Endothelial cell of umbilical vein (primary cell): ENCODE measurements at regions not wholly inside any gene's neighbourhood (a gene's known extent, or its start where the extent isn't known, plus 50 kb on each side); places are given as distances from the start of the nearest gene placed in this dataset.

Source experiments
- BruUV-seq: library from RNA; stranded (reverse); fragments of 400-500 nt; replicated peaks from 2 replicates; lab custom pipeline; 2021; lab: Mats Ljungman, UMichigan
- CTCF ChIA-PET: fragments of 300-600, 350-600 bp; sonication (Branson Sonifier 250); formaldehyde crosslinking; loops from one replicate; lab custom pipeline; 2021; ENCODE audit warnings: antibody characterized with exemption, inconsistent platforms; lab: Charles Lee
- POLR2A ChIA-PET: fragments of 300-600, 350-600 bp; sonication (Branson Sonifier 250); formaldehyde crosslinking; loops from one replicate; lab custom pipeline; 2021; ENCODE audit warnings: antibody characterized with exemption, inconsistent platforms; lab: Charles Lee
- DNase-seq: peaks from one replicate; pipeline ENCODE4 v3.0.0-alpha.2; 2011; ENCODE audit warnings: low read depth, low spot score
- FAIRE-seq: peaks from 2 replicates; lab custom pipeline; 2011; peaks lifted over from hg19 to GRCh38; lab: Jason Lieb, UNC
- H2AFZ ChIP-seq: 2 replicates; pipeline ENCODE4 v1.6.0; 2012; ENCODE audit warnings: low read depth, low read length, control low read depth, inconsistent platforms
- H3K27ac ChIP-seq: 2 replicates; pipeline ENCODE4 v1.5.1; 2011; ENCODE audit warnings: low read depth, mild to moderate bottlenecking, control low read depth, low read length, moderate library complexity; ENCODE audit not compliant: insufficient read depth
- H3K27me3 ChIP-seq, 2 experiments: 2 replicates each; pipeline versions ENCODE4 v1.6.0 to v1.6.1; 2011; ENCODE audit warnings: low read length in 2 of 2, mixed read lengths in 1 of 2; ENCODE audit not compliant: control insufficient read depth in 2 of 2, insufficient read depth in 2 of 2
- H3K36me3 ChIP-seq, 2 experiments: 2 replicates in 1 of 2; 3 replicates in 1 of 2; pipeline ENCODE4 v1.5.1; 2011; ENCODE audit warnings: low read length in 2 of 2, mild to moderate bottlenecking in 1 of 2, moderate library complexity in 1 of 2; ENCODE audit not compliant: control insufficient read depth in 2 of 2, insufficient read depth in 2 of 2; ENCODE audit errors: extremely low read depth in 1 of 2
- H3K4me1 ChIP-seq: 3 replicates; pipeline ENCODE4 v1.5.1; 2011; ENCODE audit warnings: mild to moderate bottlenecking, low read length; ENCODE audit not compliant: control insufficient read depth, insufficient read depth; ENCODE audit errors: extremely low read depth
- H3K4me2 ChIP-seq: 2 replicates; pipeline ENCODE4 v1.6.1; 2011; ENCODE audit warnings: low read length, control low read depth, mixed read lengths; ENCODE audit not compliant: insufficient read depth
- H3K4me3 ChIP-seq, 3 experiments: fragments of 200-600 bp in 1 of 3; sonication (generic), shearing (Covaris generic) in 1 of 3; replicated peaks in 1 of 3; 2 replicates each; pipeline ENCODE4 v1.5.1; 2011 to 2016; ENCODE audit warnings: control low read depth in 3 of 3, low read length in 3 of 3, mild to moderate bottlenecking in 2 of 3, inconsistent platforms in 1 of 3, low read depth in 1 of 3, moderate library complexity in 1 of 3; ENCODE audit not compliant: insufficient read depth in 1 of 3
- H3K79me2 ChIP-seq: 2 replicates; pipeline ENCODE4 v1.6.0; 2012; ENCODE audit warnings: low read length, inconsistent platforms; ENCODE audit not compliant: control insufficient read depth, insufficient read depth
- H3K9ac ChIP-seq: replicated peaks from 2 replicates; pipeline ENCODE3; 2011; ENCODE audit warnings: low read length, control low read depth; ENCODE audit not compliant: insufficient read depth; ENCODE audit errors: extremely low read depth
- H3K9me1 ChIP-seq: replicated peaks from 3 replicates; pipeline ENCODE4 v1.6.0; 2011; ENCODE audit warnings: mild to moderate bottlenecking, low read length; ENCODE audit not compliant: control insufficient read depth, insufficient read depth; ENCODE audit errors: extremely low read depth
- H3K9me3 ChIP-seq: replicated peaks from 2 replicates; pipeline ENCODE4 v1.5.1; 2012; ENCODE audit warnings: low read length, inconsistent platforms; ENCODE audit not compliant: control insufficient read depth, insufficient read depth
- H4K20me1 ChIP-seq: replicated peaks from 2 replicates; pipeline ENCODE3; 2011; ENCODE audit warnings: mild to moderate bottlenecking, low read length; ENCODE audit not compliant: control insufficient read depth, insufficient read depth; ENCODE audit errors: extremely low read depth
- EZH2 ChIP-seq: IDR thresholded peaks from 2 replicates; pipeline ENCODE4 v1.6.1; 2012; ENCODE audit warnings: borderline replicate concordance, low read depth, mild to moderate bottlenecking, moderate library complexity, low read length, inconsistent platforms; ENCODE audit not compliant: severe bottlenecking
- FOS ChIP-seq: IDR thresholded peaks from 2 replicates; pipeline ENCODE4 v1.6.1; 2011; ENCODE audit warnings: mild to moderate bottlenecking, low read length, moderate library complexity, borderline replicate concordance; ENCODE audit not compliant: insufficient read depth
- GATA2 ChIP-seq: IDR thresholded peaks from 2 replicates; pipeline ENCODE4 v1.7.0; 2011; ENCODE audit warnings: low read depth, mild to moderate bottlenecking, moderate library complexity, mixed read lengths, low read length; ENCODE audit not compliant: insufficient read length, insufficient read depth
- JUN ChIP-seq: IDR thresholded peaks from 2 replicates; pipeline ENCODE4 v1.6.1; 2011; ENCODE audit warnings: borderline replicate concordance, low read depth; ENCODE audit not compliant: insufficient read length, insufficient read depth
- MYC ChIP-seq: IDR thresholded peaks from one replicate; pipeline ENCODE4 v1.6.1; 2011; ENCODE audit warnings: mild to moderate bottlenecking, low read depth, low read length
- POLR2A ChIP-seq: IDR thresholded peaks from 2 replicates; pipeline ENCODE4 v1.6.1; 2012; ENCODE audit warnings: low read depth, mild to moderate bottlenecking, control low read depth, low read length
- POLR2AphosphoS5 ChIP-seq: IDR thresholded peaks from 2 replicates; pipeline ENCODE4 v1.6.1; 2012; ENCODE audit warnings: low read depth, mild to moderate bottlenecking, control low read depth, low read length, moderate library complexity; ENCODE audit not compliant: insufficient read depth
- dilution Hi-C: fragments of 300-500 bp; cut with MboI; formaldehyde crosslinking; loops from one replicate; pipeline ENCODE4 v1.15.0; 2019; ENCODE audit warnings: low sequenced_read_pairs; ENCODE audit not compliant: extremely low pct_ligation_motif_present
- intact Hi-C: fragments of 100-400 bp; cut with micrococcal nuclease; formaldehyde crosslinking; loops from one replicate; pipeline ENCODE4 v1.10.0; 2022
- TF ChIP-seq, protein P1 (sequence below): IDR thresholded peaks from 2 replicates; pipeline ENCODE4 v1.6.1; 2011; ENCODE audit not compliant: insufficient read depth, insufficient read length
- TF ChIP-seq, protein P2 (sequence below), 2 donors: IDR thresholded peaks; 1 replicate in 1 of 2; 2 replicates in 1 of 2; pipeline ENCODE4 v1.5.1; 2011; ENCODE audit warnings: low read length in 2 of 2, mild to moderate bottlenecking in 2 of 2, moderate library complexity in 2 of 2, control low read depth in 1 of 2, inconsistent platforms in 1 of 2, low read depth in 1 of 2; ENCODE audit not compliant: insufficient read depth in 1 of 2; ENCODE audit errors: extremely low read depth in 1 of 2

GRCh38 chr14:104295681-104296387 is 157.4 kb downstream of the KIF26A start:
- H3K79me2 ChIP-seq, result no peaks in the 10 kb centered on the region
- FAIRE-seq (no peak), DNase-seq (no peak)
- dilution Hi-C loops (no loop called here), intact Hi-C loops (no loop called here)
- H3K4me3 ChIP-seq, result no peak overlapping the region
- BruUV-seq, result no TSS peak
- no peaks in the 10 kb centered on the region for H3K27me3 ChIP-seq
- no peaks in the 10 kb centered on the region for H3K9me3 ChIP-seq
- H3K27ac ChIP-seq, result no peak overlapping the region
- no peak overlapping the region for H3K9ac ChIP-seq
- no peak overlapping the region for H2AFZ ChIP-seq
- no peaks in the 10 kb centered on the region for H4K20me1 ChIP-seq
- POLR2A ChIA-PET, result no interaction called here
- peaks cover 2% of the 10 kb centered on the region for H3K4me1 ChIP-seq
- no peaks in the 10 kb centered on the region for H3K36me3 ChIP-seq
- TF ChIP-seq JUN (no peak), POLR2AphosphoS5 (no peak), POLR2A (no peak), EZH2 (no peak), GATA2 (no peak), MYC (no peak), FOS (no peak)
- TF ChIP-seq, protein P1, sequence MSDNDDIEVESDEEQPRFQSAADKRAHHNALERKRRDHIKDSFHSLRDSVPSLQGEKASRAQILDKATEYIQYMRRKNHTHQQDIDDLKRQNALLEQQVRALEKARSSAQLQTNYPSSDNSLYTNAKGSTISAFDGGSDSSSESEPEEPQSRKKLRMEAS, result no peak
- TF ChIP-seq, protein P2, sequence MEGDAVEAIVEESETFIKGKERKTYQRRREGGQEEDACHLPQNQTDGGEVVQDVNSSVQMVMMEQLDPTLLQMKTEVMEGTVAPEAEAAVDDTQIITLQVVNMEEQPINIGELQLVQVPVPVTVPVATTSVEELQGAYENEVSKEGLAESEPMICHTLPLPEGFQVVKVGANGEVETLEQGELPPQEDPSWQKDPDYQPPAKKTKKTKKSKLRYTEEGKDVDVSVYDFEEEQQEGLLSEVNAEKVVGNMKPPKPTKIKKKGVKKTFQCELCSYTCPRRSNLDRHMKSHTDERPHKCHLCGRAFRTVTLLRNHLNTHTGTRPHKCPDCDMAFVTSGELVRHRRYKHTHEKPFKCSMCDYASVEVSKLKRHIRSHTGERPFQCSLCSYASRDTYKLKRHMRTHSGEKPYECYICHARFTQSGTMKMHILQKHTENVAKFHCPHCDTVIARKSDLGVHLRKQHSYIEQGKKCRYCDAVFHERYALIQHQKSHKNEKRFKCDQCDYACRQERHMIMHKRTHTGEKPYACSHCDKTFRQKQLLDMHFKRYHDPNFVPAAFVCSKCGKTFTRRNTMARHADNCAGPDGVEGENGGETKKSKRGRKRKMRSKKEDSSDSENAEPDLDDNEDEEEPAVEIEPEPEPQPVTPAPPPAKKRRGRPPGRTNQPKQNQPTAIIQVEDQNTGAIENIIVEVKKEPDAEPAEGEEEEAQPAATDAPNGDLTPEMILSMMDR (IDR thresholded peaks at IDR 0.05; ENCODE audit: extremely low read depth in 1 of 2, insufficient read depth in 1 of 2, low read depth in 1 of 2, low read length in 2 of 2), result no peak
- H3K4me2 ChIP-seq, result no peak overlapping the region
- CTCF ChIA-PET, result interaction anchor here (1.1 to 2.1 kb wide), 2 partner anchors 72 to 158 kb away, joined by 3 to 15 read pairs; no protein-coding TSS in a partner anchor
- no peaks in the 10 kb centered on the region for H3K9me1 ChIP-seq
